NCI-H446 (cell line): ENCODE measurements at regions not wholly inside any gene's neighbourhood (a gene's known extent, or its start where the extent isn't known, plus 50 kb on each side); places are given as distances from the start of the nearest gene placed in this dataset.

Source experiments
- DNase-seq, 2 experiments: peaks; one replicate each; lab custom pipeline; 2025; lab: John Stamatoyannopoulos, UW

DNA sequence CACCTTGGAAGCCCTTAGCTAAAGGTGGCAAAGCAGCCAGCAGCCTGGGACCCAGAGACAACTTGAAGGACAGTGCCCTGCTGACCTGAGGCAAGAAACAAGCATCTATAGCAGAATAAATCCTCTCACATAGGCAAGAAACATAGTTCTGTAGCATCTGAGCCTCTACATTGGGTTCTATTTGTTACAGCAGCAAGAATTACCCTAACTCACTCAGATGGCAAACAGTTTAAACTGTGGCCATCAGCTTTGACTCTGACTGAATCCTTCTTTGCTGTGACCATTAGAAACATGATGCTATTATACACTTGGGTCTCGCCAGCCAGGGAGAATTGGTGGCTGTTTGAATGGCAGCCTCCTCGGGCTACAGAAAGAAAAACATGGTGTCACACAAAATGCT is 53.1 kb upstream of the CCL1 start:
- no peak for DNase-seq

- no peak for DNase-seq
Measured at GRCh38 chr17:34414339-34414738, 51.3 kb upstream of the CCL1 start.

DNA sequence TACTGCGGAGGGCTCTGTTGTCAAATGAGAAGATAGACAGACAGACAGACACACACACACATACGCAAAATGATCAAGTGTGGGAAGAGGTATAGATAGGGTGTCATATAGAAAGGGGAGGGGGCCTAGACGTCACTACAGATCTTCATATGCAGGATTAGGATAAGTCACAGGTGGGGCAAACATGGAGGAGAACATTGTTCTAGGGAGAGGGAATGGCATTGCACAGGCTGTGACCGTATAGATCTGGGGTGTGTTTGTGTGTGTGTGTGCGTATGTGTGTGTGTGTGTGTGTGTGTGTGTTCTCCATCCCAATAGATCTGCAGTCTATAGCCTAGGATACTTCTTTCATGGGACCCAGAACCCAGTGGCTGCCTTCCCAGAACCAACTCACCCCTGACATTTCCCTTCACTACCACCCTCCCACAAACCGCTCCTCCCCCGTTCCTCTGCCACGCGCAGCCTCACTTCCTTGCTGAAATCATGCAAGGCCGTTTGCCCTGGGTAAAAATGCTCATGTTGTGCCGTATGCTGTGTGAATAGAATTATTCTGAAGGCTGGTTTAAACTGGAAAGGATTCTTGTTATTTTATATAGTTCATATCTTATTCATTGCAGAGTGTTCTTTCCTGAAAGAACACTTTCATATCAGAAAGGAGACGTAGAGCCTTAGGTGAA is 50.5 kb upstream of the CCL1 start:
- DNase-seq = no peak

DNA sequence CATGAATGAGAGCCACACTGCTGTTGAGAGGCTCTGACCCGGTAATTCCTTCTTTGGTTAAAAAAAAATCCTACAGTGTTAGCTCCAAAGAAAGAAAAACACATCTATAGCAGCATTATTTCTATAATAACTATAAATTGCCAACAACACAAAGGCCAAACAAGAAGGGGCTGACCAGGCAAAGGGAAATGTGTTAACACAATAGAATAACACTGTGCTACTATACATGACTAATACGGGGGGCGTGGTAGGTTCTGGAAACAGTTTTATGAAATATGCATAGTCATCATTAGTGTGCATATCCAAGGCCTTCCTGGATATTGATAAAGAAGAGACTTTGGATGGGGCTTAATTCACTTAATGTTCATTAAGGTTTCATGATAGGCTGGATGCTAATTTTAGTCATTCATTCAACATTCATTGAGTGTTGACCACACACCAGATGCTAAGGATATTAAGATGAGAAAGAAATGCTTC is 50.0 kb upstream of the CCL1 start:
- DNase-seq = no peak
